WTC11 (cell line): ENCODE measurements at regions not wholly inside any gene's neighbourhood (a gene's known extent, or its start where the extent isn't known, plus 50 kb on each side); places are given as distances from the start of the nearest gene placed in this dataset.

Experiments used
- ATAC-seq: fragments of 200-7000 bp; cut with Tn5 transposase; 2 replicates; pipeline ENCODE4 v1.10.0; 2021; ENCODE audit warnings: mild to moderate bottlenecking, moderate library complexity
- CTCF ChIA-PET: fragments of 300-600 bp; sonication (Branson Sonifier 250); formaldehyde crosslinking; loops from one replicate; lab custom pipeline; 2021; ENCODE audit warnings: antibody characterized with exemption; lab: Charles Lee
- POLR2A ChIA-PET: fragments of 350-600 bp; sonication (Branson Sonifier 250); formaldehyde crosslinking; loops from one replicate; lab custom pipeline; 2021; ENCODE audit warnings: antibody characterized with exemption; lab: Charles Lee
- DNase-seq: peaks from one replicate; pipeline ENCODE4 v3.0.0; 2021; ENCODE audit warnings: low spot score
- H3K27ac Mint-ChIP-seq: 2 replicates; pipeline ENCODE4 v1.8.0; 2021; ENCODE audit warnings: mixed read lengths
- H3K27me3 Mint-ChIP-seq: 2 replicates; pipeline ENCODE4 v1.8.0; 2021; ENCODE audit warnings: low read depth, mild to moderate bottlenecking, moderate library complexity, mixed read lengths
- H3K36me3 Mint-ChIP-seq: 2 replicates; pipeline ENCODE4 v1.8.0; 2021; ENCODE audit warnings: mixed read lengths
- H3K4me1 Mint-ChIP-seq: 2 replicates; pipeline ENCODE4 v1.8.0; 2022; ENCODE audit warnings: mixed read lengths
- H3K4me3 Mint-ChIP-seq: 2 replicates; pipeline ENCODE4 v1.8.0; 2021; ENCODE audit warnings: mild to moderate bottlenecking, moderate library complexity, mixed read lengths
- H3K9me3 Mint-ChIP-seq: 2 replicates; pipeline ENCODE4 v1.8.0; 2021; ENCODE audit warnings: mixed read lengths
- ATF1 ChIP-seq: sonication (generic); formaldehyde crosslinking; IDR thresholded peaks from 2 replicates; pipeline ENCODE4 v1.8.1; 2023; ENCODE audit warnings: mild to moderate bottlenecking, moderate library complexity, missing genetic modification reagents
- CBFB ChIP-seq: sonication (generic); formaldehyde crosslinking; IDR thresholded peaks from 2 replicates; pipeline ENCODE4 v1.8.1; 2022; ENCODE audit warnings: mild to moderate bottlenecking, low read depth, missing genetic modification reagents
- CREB1 ChIP-seq: sonication (generic); formaldehyde crosslinking; IDR thresholded peaks from 2 replicates; pipeline ENCODE4 v1.8.0; 2023; ENCODE audit warnings: mild to moderate bottlenecking, missing genetic modification reagents
- EMX1 ChIP-seq: fragments of 250-450 bp; sonication (Bioruptor Pico); IDR thresholded peaks from 2 replicates; pipeline ENCODE4 v1.8.0; 2021; ENCODE audit warnings: mild to moderate bottlenecking
- FOXK1 ChIP-seq: sonication (generic); formaldehyde crosslinking; IDR thresholded peaks from 2 replicates; pipeline ENCODE4 v1.8.0; 2022; ENCODE audit warnings: mild to moderate bottlenecking, moderate library complexity, missing genetic modification reagents
- GABPB1 ChIP-seq: sonication (generic); formaldehyde crosslinking; IDR thresholded peaks from 2 replicates; pipeline ENCODE4 v1.8.1; 2023; ENCODE audit warnings: mild to moderate bottlenecking, missing genetic modification reagents
- GRHL2 ChIP-seq: fragments of 250-450 bp; sonication (Bioruptor Pico); IDR thresholded peaks from 2 replicates; pipeline ENCODE4 v1.8.0; 2022; ENCODE audit warnings: mild to moderate bottlenecking, moderate library complexity; ENCODE audit not compliant: insufficient replicate concordance, severe bottlenecking
- GTF2I ChIP-seq: fragments of 250-450 bp; sonication (Bioruptor Pico); conservative IDR thresholded peaks from 2 replicates; pipeline ENCODE4 v1.4.0; 2021; ENCODE audit warnings: mild to moderate bottlenecking
- HMGA2 ChIP-seq: fragments of 250-450 bp; sonication (Bioruptor Pico); IDR thresholded peaks from 2 replicates; pipeline ENCODE4 v1.4.0; 2021; ENCODE audit warnings: mild to moderate bottlenecking, moderate library complexity
- KAT7 ChIP-seq: sonication (generic); formaldehyde crosslinking; IDR thresholded peaks from 2 replicates; pipeline ENCODE4 v1.8.1; 2023; ENCODE audit warnings: missing genetic modification reagents, mild to moderate bottlenecking, borderline replicate concordance
- NR1H2 ChIP-seq: sonication (generic); formaldehyde crosslinking; IDR thresholded peaks from 2 replicates; pipeline ENCODE4 v1.9.0; 2021; ENCODE audit warnings: mild to moderate bottlenecking, moderate library complexity, missing genetic modification reagents
- NR3C1 ChIP-seq: sonication (generic); formaldehyde crosslinking; conservative IDR thresholded peaks from 2 replicates; pipeline ENCODE4 v1.8.1; 2023; ENCODE audit warnings: low read depth, mild to moderate bottlenecking, missing genetic modification reagents
- PRRX2 ChIP-seq: fragments of 250-450 bp; sonication (Bioruptor Pico); IDR thresholded peaks from 2 replicates; pipeline ENCODE4 v1.8.0; 2021; ENCODE audit warnings: mild to moderate bottlenecking
- SMAD3 ChIP-seq: sonication (generic); formaldehyde crosslinking; IDR thresholded peaks from 2 replicates; pipeline ENCODE4 v1.8.0; 2022; ENCODE audit warnings: missing genetic modification reagents, mild to moderate bottlenecking, borderline replicate concordance
- SP1 ChIP-seq: sonication (generic); formaldehyde crosslinking; conservative IDR thresholded peaks from 2 replicates; pipeline ENCODE4 v1.8.1; 2022; ENCODE audit warnings: missing genetic modification reagents
- STAT6 ChIP-seq: sonication (generic); formaldehyde crosslinking; conservative IDR thresholded peaks from 2 replicates; pipeline ENCODE4 v1.8.1; 2023; ENCODE audit warnings: mild to moderate bottlenecking, low read depth, missing genetic modification reagents, moderate library complexity
- TEAD4 ChIP-seq: sonication (generic); formaldehyde crosslinking; IDR thresholded peaks from 2 replicates; pipeline ENCODE4 v1.8.0; 2022; ENCODE audit warnings: mild to moderate bottlenecking, missing genetic modification reagents
- TP53 ChIP-seq: sonication (generic); formaldehyde crosslinking; IDR thresholded peaks from 2 replicates; pipeline ENCODE4 v1.8.1; 2023; ENCODE audit warnings: mild to moderate bottlenecking, missing genetic modification reagents
- USF2 ChIP-seq: sonication (generic); formaldehyde crosslinking; IDR thresholded peaks from 2 replicates; pipeline ENCODE4 v1.8.1; 2023; ENCODE audit warnings: mild to moderate bottlenecking, missing genetic modification reagents, moderate library complexity
- ZMAT4 ChIP-seq: fragments of 250-450 bp; sonication (Bioruptor Pico); IDR thresholded peaks from 2 replicates; pipeline ENCODE4 v1.9.0; 2021; ENCODE audit warnings: mild to moderate bottlenecking
- ZNF396 ChIP-seq: fragments of 250-450 bp; sonication (Bioruptor Pico); IDR thresholded peaks from 2 replicates; pipeline ENCODE4 v1.8.0; 2021; ENCODE audit warnings: mild to moderate bottlenecking, moderate library complexity, borderline replicate concordance
- ZNF425 ChIP-seq: fragments of 250-450 bp; sonication (Bioruptor Pico); conservative IDR thresholded peaks from 2 replicates; pipeline ENCODE4 v1.9.0; 2021; ENCODE audit warnings: mild to moderate bottlenecking

GRCh38 chr22:47580121-47580520, 817.7 kb downstream of the TBC1D22A start (continued):
- TF ChIP-seq HMGA2 (CRISPR knock-in tag), result no peak
- TF ChIP-seq SP1 (CRISPR knock-in tag), result no peak
- TF ChIP-seq USF2 (CRISPR knock-in tag), result no peak
- no peak for TF ChIP-seq TEAD4 (CRISPR knock-in tag)

GRCh38 chr22:47576908-47577307, 814.5 kb downstream of the TBC1D22A start:
- H3K4me1 Mint-ChIP-seq, result peaks cover 12% of the 10 kb centered on the region
- CTCF ChIA-PET, result no interaction called here
- ATAC-seq (no peak), DNase-seq (no peak)
- H3K27me3 Mint-ChIP-seq, result no peaks in the 10 kb centered on the region; the same call in 1 of the 2 replicates
- H3K36me3 Mint-ChIP-seq, result peaks cover 35% of the 10 kb centered on the region
- no peak overlapping the region for H3K27ac Mint-ChIP-seq
- H3K9me3 Mint-ChIP-seq, result peaks cover 71% of the 10 kb centered on the region
- H3K4me3 Mint-ChIP-seq, result no peak overlapping the region
- POLR2A ChIA-PET, result no interaction called here
- TF ChIP-seq EMX1, result no peak
- TF ChIP-seq TEAD4 (CRISPR knock-in tag), result no peak

GRCh38 chr22:47575291-47575690, 812.8 kb downstream of the TBC1D22A start:
- ATAC-seq (no peak), DNase-seq (no peak)
- Mint-ChIP-seq H3K4me1 (peaks cover 11% of the 10 kb centered on the region), H3K27ac (no peak overlapping the region), H3K4me3 (no peak overlapping the region), H3K27me3 (no peaks in the 10 kb centered on the region; the same call in 1 of the 2 replicates), H3K36me3 (peaks cover 24% of the 10 kb centered on the region), H3K9me3 (peaks cover 64% of the 10 kb centered on the region)
- ChIA-PET POLR2A (no interaction called here), CTCF (no interaction called here)
- no peak for TF ChIP-seq ZNF425
- no peak for TF ChIP-seq CBFB (CRISPR knock-in tag)
- no peak for TF ChIP-seq TP53 (CRISPR knock-in tag)
- TF ChIP-seq FOXK1 (CRISPR knock-in tag), result no peak
- no peak for TF ChIP-seq CREB1 (CRISPR knock-in tag)
- TF ChIP-seq STAT6 (CRISPR knock-in tag), result no peak
- TF ChIP-seq ATF1 (CRISPR knock-in tag), result no peak
- TF ChIP-seq NR1H2 (CRISPR knock-in tag), result no peak
- TF ChIP-seq NR3C1 (CRISPR knock-in tag), result no peak
- no peak for TF ChIP-seq GABPB1
- TF ChIP-seq SMAD3 (CRISPR knock-in tag), result no peak
- TF ChIP-seq KAT7 (CRISPR knock-in tag), result no peak
- no peak for TF ChIP-seq ZMAT4 (CRISPR knock-in tag)
- no peak for TF ChIP-seq GTF2I (CRISPR knock-in tag)
- TF ChIP-seq GRHL2 (CRISPR knock-in tag), result no peak
- no peak for TF ChIP-seq PRRX2 (CRISPR knock-in tag)
- TF ChIP-seq ZNF396 (CRISPR knock-in tag), result no peak
